Caki2 (cell line): ENCODE measurements at regions not wholly inside any gene's neighbourhood (a gene's known extent, or its start where the extent isn't known, plus 50 kb on each side); places are given as distances from the start of the nearest gene placed in this dataset.
"Not testable (repeated sequence)": the region's sequence is repeated elsewhere in the genome, so short reads cannot be mapped to it uniquely, and the experiment has no call there.

Experiments
- DNase-seq: peaks from one replicate; pipeline ENCODE4 v3.0.0-alpha.2; 2015; ENCODE audit warnings: low read depth
- in situ Hi-C: cut with HindIII; loops from 2 replicates; pipeline ENCODE4 v1.10.0; 2016; ENCODE audit warnings: low sequenced_read_pairs, low pct_unique_long_range_greater_than_20kb, mixed read lengths

GRCh38 chr15:79778378-79778990 lies 118.3 kb downstream of the MTHFS start:
- in situ Hi-C loops, result no loop called here
- no peak for DNase-seq

- DNase-seq, result no peak
- in situ Hi-C loops, result no loop called here
Observed at GRCh38 chr15:79779746-79780145, 117.1 kb downstream of the MTHFS start.

- in situ Hi-C loops, DNase-seq: not testable (repeated sequence)
Observed at GRCh38 chr15:79782307-79782706, 114.5 kb downstream of the MTHFS start.
